Stimulated activated CD4-positive, alpha-beta T cell treated with anti-CD3 and anti-CD28 coated beads, Interleukin-4, amount 100 ng/mL, for 48 hours (primary cell): ENCODE measurements at regions not wholly inside any gene's neighbourhood (a gene's known extent, or its start where the extent isn't known, plus 50 kb on each side); places are given as distances from the start of the nearest gene placed in this dataset.

Experiments
- DNase-seq, 2 donors: peaks; one replicate each; pipeline ENCODE4 v3.0.0-alpha.2; 2020; ENCODE audit warnings: low read depth in 2 of 2

DNA sequence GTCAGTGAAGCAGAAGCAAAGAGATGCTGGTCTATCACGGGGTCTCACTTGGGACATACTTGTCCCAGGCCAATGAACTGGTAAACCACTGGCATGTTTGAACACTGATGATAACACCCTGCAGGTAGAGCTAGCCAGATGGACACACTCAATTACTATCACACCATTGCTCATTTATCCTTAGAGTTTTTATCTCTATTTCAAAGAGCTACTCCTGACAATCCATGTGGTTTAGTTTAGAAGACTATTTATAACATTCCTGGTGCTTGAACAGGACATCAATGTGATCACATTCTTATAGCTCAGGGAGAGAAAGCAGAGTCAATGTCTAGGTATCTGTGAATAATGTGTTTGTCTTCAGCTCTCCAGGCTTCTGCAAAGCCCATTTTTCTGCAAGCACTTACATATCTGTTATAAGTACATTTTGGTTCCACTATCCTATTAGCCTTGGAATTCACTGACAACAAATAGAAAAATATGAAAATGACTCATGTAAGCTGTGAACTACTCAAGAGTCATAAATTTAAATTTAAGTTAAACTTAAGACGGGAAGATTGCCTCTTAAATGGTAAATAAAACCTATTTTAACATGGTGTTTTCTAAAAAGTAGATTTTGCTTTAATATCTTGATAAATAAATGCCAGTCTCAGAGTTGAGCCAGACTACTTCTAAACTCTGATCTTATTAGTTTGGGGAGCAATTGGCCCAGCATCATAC, 106.7 kb upstream of the MBL2 start:
- DNase-seq: no peak

- DNase-seq: no peak
These were observed 104.9 kb upstream of the MBL2 start for GRCh38 chr10:52877451-52877850.

GRCh38 chr10:52875336-52875735, 102.8 kb upstream of the MBL2 start:
- no peak for DNase-seq

DNA sequence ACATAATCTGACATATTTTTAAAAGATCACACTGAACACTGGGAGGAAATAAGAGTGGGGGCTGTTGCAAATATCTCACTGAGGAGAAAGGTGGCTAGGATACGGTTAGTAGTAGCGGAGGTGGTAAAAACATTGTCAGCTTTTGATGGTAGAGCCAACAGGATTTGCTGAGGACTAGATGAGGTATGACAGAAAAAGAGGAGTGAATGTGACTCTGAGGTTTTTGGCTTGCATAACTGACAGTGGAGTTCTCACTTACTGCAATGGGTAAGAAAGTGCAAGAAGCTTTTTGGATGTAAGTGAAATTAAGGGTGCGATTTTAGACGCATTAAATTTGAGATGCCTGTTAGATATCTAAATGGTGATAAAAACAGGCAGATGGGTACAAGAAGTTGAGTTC, 102.0 kb upstream of the MBL2 start:
- DNase-seq: no peak

- DNase-seq: no peak
These were observed 98.7 kb upstream of the MBL2 start for GRCh38 chr10:52871191-52871843.

GRCh38 chr10:52870562-52870961, 98.0 kb upstream of the MBL2 start:
- no peak for DNase-seq

- no peak for DNase-seq
These were observed 97.3 kb upstream of the MBL2 start for GRCh38 chr10:52869864-52870263.

- DNase-seq: no peak
These were observed 92.6 kb upstream of the MBL2 start for GRCh38 chr10:52865213-52865612.

DNA sequence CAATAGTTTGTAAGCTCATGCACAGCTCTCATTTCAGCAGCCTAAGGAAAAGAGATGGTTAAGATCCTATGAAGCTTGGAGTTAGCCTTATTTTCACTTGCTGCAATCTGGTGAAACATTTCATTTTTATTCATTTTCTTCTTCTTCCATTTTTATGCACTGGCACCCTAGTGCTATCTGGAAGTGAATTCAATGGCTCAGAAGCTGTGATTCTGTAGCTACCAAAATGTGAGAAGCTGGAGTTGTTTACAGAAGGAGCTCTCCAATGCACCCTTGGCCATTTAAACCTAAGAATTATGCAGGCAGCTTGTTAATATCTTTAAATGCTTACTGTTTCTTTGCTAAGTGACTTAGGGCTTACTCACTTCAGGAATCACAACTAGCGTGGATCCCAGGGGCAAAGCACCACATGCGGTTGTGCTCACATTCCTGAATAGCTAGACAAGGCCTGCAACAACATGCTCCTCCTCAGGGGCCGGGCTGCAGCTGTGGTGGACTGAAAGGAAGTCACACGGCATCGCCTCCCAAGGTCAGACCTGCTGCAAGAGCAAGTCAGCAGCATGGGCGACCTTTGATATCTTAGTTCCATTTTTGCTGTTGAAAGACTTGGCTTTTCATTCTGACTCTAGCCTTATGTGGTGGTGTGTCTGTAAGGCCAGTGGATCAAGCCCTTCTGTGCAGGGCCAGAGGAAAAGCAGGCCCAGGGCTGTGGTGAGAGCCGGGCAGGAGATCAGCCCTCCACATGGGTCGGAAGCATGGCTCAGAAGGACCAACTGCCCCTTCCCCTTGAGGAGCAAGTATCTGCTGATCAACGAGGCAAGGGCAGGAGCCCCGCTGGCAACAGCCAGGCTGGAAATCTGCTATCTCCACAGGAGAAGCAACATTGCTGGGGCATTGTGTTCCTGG, 91.9 kb upstream of the MBL2 start:
- no peak for DNase-seq

GRCh38 chr10:52858722-52859121, 86.1 kb upstream of the MBL2 start:
- no peak for DNase-seq

GRCh38 chr10:52855546-52856325, 83.2 kb upstream of the MBL2 start:
- no peak for DNase-seq

DNA sequence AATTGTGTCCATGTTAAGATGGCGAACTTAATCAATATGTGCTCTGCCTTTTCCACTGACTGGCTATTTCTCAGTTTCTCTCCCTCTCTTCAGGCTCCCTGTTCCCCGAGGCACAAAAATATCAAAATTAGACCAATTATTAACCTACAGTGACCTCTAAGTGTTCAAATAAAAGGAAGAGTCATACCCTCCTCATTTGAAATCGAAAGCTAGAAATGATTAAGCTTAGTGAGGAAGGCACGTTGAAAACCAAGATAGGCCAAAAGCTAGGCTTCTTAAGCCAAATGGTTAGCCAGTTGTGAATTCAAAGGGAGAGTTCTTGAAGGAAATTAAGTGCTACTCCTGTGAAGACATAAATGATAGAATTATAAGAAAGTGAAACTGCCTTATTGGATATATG, 81.1 kb upstream of the MBL2 start:
- no peak for DNase-seq

DNA sequence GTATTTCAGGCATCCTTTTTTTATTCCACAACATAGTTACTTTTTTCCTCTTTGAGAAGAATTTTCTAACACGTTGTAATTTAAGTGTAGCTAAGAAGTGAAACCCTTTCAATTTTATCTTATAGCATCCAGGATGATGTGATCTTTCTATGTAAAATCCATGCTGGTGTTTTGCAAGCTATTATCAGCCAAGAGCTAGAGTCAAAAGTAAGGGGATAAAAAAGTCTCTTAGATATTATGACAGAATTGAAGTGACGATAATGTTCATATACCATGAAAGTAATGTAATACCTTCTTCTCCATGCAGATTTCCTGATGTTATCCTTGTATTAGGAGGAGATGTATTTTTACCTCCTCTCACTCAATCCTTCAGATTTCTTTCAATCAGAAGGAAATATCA, 64.2 kb upstream of the MBL2 start:
- DNase-seq: no peak
